SK-N-SH (cell line): ENCODE measurements at regions not wholly inside any gene's neighbourhood (a gene's known extent, or its start where the extent isn't known, plus 50 kb on each side); places are given as distances from the start of the nearest gene placed in this dataset.

Experiments used
- CTCF ChIA-PET: fragments of 300-600, 350-600 bp; formaldehyde crosslinking; extraction: SDS; loops from one replicate; lab custom pipeline; 2021; lab: Yijun Ruan, JAX
- POLR2A ChIA-PET: fragments of 350-600 bp; sonication (Branson Sonifier 250); formaldehyde crosslinking; extraction: SDS; loops from one replicate; lab custom pipeline; 2020; ENCODE audit warnings: antibody characterized with exemption, inconsistent platforms; lab: Yijun Ruan, JAX
- DNase-seq: peaks from one replicate; pipeline ENCODE4 v3.0.0; 2012
- H2AFZ ChIP-seq: fragments of 200-600 bp; sonication (generic); 2 replicates; pipeline ENCODE4 v1.8.1; 2016; ENCODE audit warnings: antibody characterized with exemption, mild to moderate bottlenecking, low read depth
- H3F3A ChIP-seq: fragments of 200-600 bp; sonication (generic); replicated peaks from 2 replicates; pipeline ENCODE3; 2016; ENCODE audit warnings: antibody characterized with exemption, mild to moderate bottlenecking; ENCODE audit not compliant: insufficient read depth
- H3K27ac ChIP-seq, 2 experiments: fragments of 200-500 bp in 1 of 2; fragments of 200-600 bp in 1 of 2; sonication (Bioruptor generic) in 1 of 2; sonication (generic), shearing (Covaris generic) in 1 of 2; 2 replicates each; pipeline versions ENCODE4 v1.5.1 to v1.6.1; 2014 to 2016; ENCODE audit warnings: low read depth in 2 of 2, inconsistent platforms in 1 of 2, low read length in 1 of 2, mild to moderate bottlenecking in 1 of 2, mixed read lengths in 1 of 2
- H3K27me3 ChIP-seq: fragments of 200-600 bp; sonication (generic), shearing (Covaris generic); 2 replicates; pipeline ENCODE4 v1.6.1; 2016; ENCODE audit warnings: mixed run types; ENCODE audit not compliant: insufficient read depth
- H3K36me3 ChIP-seq, 2 experiments: fragments of 200-500 bp in 1 of 2; fragments of 200-600 bp in 1 of 2; sonication (Bioruptor generic) in 1 of 2; sonication (generic) in 1 of 2; replicated peaks in 1 of 2; 2 replicates each; pipeline versions ENCODE3 to v1.5.1; 2014 to 2016; ENCODE audit warnings: low read length in 1 of 2, mild to moderate bottlenecking in 1 of 2; ENCODE audit not compliant: insufficient read depth in 2 of 2, control insufficient read depth in 1 of 2
- H3K4me1 ChIP-seq, 2 experiments: fragments of 200-500 bp in 1 of 2; fragments of 200-600 bp in 1 of 2; sonication (Bioruptor generic) in 1 of 2; sonication (generic), shearing (Covaris generic) in 1 of 2; 2 replicates each; pipeline versions ENCODE4 v1.5.1 to v1.6.1; 2014 to 2016; ENCODE audit warnings: low read depth in 1 of 2, low read length in 1 of 2, mixed run types in 1 of 2; ENCODE audit not compliant: insufficient read depth in 2 of 2, control insufficient read depth in 1 of 2
- H3K4me2 ChIP-seq: fragments of 200-600 bp; sonication (generic), shearing (Covaris generic); 2 replicates; pipeline ENCODE4 v1.6.1; 2017; ENCODE audit warnings: mixed run types
- H3K4me3 ChIP-seq, 2 experiments: fragments of 200-500 bp in 1 of 2; fragments of 200-600 bp in 1 of 2; sonication (Bioruptor generic) in 1 of 2; sonication (generic), shearing (Covaris generic) in 1 of 2; 2 replicates each; pipeline versions ENCODE4 v1.5.1 to v1.8.1; 2014 to 2016; ENCODE audit warnings: low read depth in 2 of 2, inconsistent platforms in 1 of 2, low read length in 1 of 2, mild to moderate bottlenecking in 1 of 2, mixed read lengths in 1 of 2, moderate library complexity in 1 of 2
- H3K79me2 ChIP-seq: fragments of 200-600 bp; sonication (generic); 2 replicates; pipeline ENCODE4 v1.8.1; 2017; ENCODE audit warnings: mild to moderate bottlenecking; ENCODE audit not compliant: insufficient read depth
- H3K9ac ChIP-seq: fragments of 200-600 bp; sonication (generic); 2 replicates; pipeline ENCODE4 v1.6.1; 2017; ENCODE audit warnings: mixed run types
- H3K9me2 ChIP-seq: fragments of 200-600 bp; sonication (generic); 2 replicates; pipeline ENCODE4 v1.6.1; 2017; ENCODE audit warnings: mixed run types
- H3K9me3 ChIP-seq: fragments of 200-600 bp; sonication (generic); 2 replicates; pipeline ENCODE4 v1.6.1; 2017; ENCODE audit warnings: mixed run types, mild to moderate bottlenecking, moderate library complexity
- H4K20me1 ChIP-seq: fragments of 200-600 bp; sonication (generic); 2 replicates; pipeline ENCODE4 v1.6.1; 2017; ENCODE audit warnings: mild to moderate bottlenecking, mixed run types; ENCODE audit not compliant: insufficient read depth
- CHD2 ChIP-seq: fragments of 150-350 bp; IDR thresholded peaks from 2 replicates; pipeline ENCODE4 v1.6.1; 2018; ENCODE audit warnings: low read length; ENCODE audit not compliant: partially characterized antibody
- ELF1 ChIP-seq: IDR thresholded peaks from 2 replicates; pipeline ENCODE4 v1.4.0; 2012
- EZH2phosphoT487 ChIP-seq: fragments of 200-600 bp; sonication (generic); IDR thresholded peaks from 2 replicates; pipeline ENCODE4 v1.6.1; 2017; ENCODE audit warnings: low read depth, mixed run types, mild to moderate bottlenecking, antibody characterized with exemption, moderate library complexity, borderline replicate concordance
- FOSL2 ChIP-seq: IDR thresholded peaks from 2 replicates; pipeline ENCODE4 v1.4.0; 2012; ENCODE audit warnings: low read depth, mild to moderate bottlenecking, moderate library complexity, borderline replicate concordance
- FOXJ3 ChIP-seq: sonication (generic); formaldehyde crosslinking; IDR thresholded peaks from 2 replicates; pipeline ENCODE4 v1.5.1; 2020; ENCODE audit warnings: mild to moderate bottlenecking, missing genetic modification reagents
- FOXM1 ChIP-seq: IDR thresholded peaks from 2 replicates; pipeline ENCODE4 v1.4.0; 2012; ENCODE audit warnings: low read depth, mild to moderate bottlenecking
- GABPA ChIP-seq: IDR thresholded peaks from 2 replicates; pipeline ENCODE4 v1.4.0; 2012; ENCODE audit warnings: low read depth, mild to moderate bottlenecking
- IRF3 ChIP-seq: fragments of 150-350 bp; IDR thresholded peaks from 2 replicates; pipeline ENCODE4 v1.6.1; 2016; ENCODE audit warnings: mild to moderate bottlenecking, low read depth, low read length
- MAX ChIP-seq: IDR thresholded peaks from 2 replicates; pipeline ENCODE4 v1.4.0; 2012; ENCODE audit warnings: low read depth
- NFIC ChIP-seq: IDR thresholded peaks from 2 replicates; pipeline ENCODE4 v1.4.0; 2012; ENCODE audit warnings: borderline replicate concordance
- NRF1 ChIP-seq: IDR thresholded peaks from 2 replicates; pipeline ENCODE4 v1.6.1; 2012; ENCODE audit warnings: low read depth, mild to moderate bottlenecking, low read length
- POLR2AphosphoS5 ChIP-seq: IDR thresholded peaks from 2 replicates; pipeline ENCODE4 v1.6.1; 2012; ENCODE audit warnings: low read depth, low read length
- RCOR1 ChIP-seq: fragments of 150-350 bp; IDR thresholded peaks from 2 replicates; pipeline ENCODE4 v1.6.1; 2017; ENCODE audit warnings: antibody characterized with exemption, low read length
- RXRA ChIP-seq: IDR thresholded peaks from 2 replicates; pipeline ENCODE4 v1.4.0; 2012; ENCODE audit warnings: low read depth, mild to moderate bottlenecking, borderline replicate concordance
- SMC3 ChIP-seq: IDR thresholded peaks from 2 replicates; pipeline ENCODE4 v1.6.1; 2012; ENCODE audit warnings: low read depth, low read length, improper control_type of control experiment
- TAF1 ChIP-seq: IDR thresholded peaks from 2 replicates; pipeline ENCODE4 v1.6.1; 2012; ENCODE audit warnings: low read depth, mild to moderate bottlenecking, low read length, moderate library complexity, borderline replicate concordance
- TEAD4 ChIP-seq: IDR thresholded peaks from 2 replicates; pipeline ENCODE4 v1.4.0; 2012; ENCODE audit warnings: mild to moderate bottlenecking, borderline replicate concordance; ENCODE audit not compliant: insufficient read depth
- USF2 ChIP-seq: fragments of 150-350 bp; IDR thresholded peaks from 2 replicates; pipeline ENCODE4 v1.6.1; 2017; ENCODE audit warnings: antibody characterized with exemption, low read length, low read depth, borderline replicate concordance
- YY1 ChIP-seq: IDR thresholded peaks from 2 replicates; pipeline ENCODE4 v1.4.0; 2012; ENCODE audit warnings: low read depth, mild to moderate bottlenecking
- ZBTB33 ChIP-seq: IDR thresholded peaks from 2 replicates; pipeline ENCODE4 v1.4.0; 2012; ENCODE audit warnings: low read depth, borderline replicate concordance
- WGBS: methylation state at CpG from one replicate; pipeline ENCODE4 v1.1.6; 2017; ENCODE audit warnings: low lambda C conversion rate; 5-methylcytosine and 5-hydroxymethylcytosine counted together

GRCh38 chr3:15933439-15934139 is 135.8 kb upstream of the ANKRD28 start:
- H3K27ac ChIP-seq: no peak overlapping the region
- no peaks in the 10 kb centered on the region for H3K9me2 ChIP-seq
- no peaks in the 10 kb centered on the region for H4K20me1 ChIP-seq
- no peaks in the 10 kb centered on the region for H3K27me3 ChIP-seq
- TF ChIP-seq ZBTB33: no peak
- TF ChIP-seq MAX: no peak
- no peak for TF ChIP-seq TAF1
- TF ChIP-seq FOSL2: no peak
- TF ChIP-seq RXRA: no peak
- TF ChIP-seq ELF1: no peak
- no peak for TF ChIP-seq FOXJ3 (CRISPR knock-in tag)
- TF ChIP-seq SMC3: no peak
- TF ChIP-seq IRF3: no peak
- no peak for TF ChIP-seq CHD2
- TF ChIP-seq YY1: no peak
- TF ChIP-seq GABPA: no peak
- no peaks in the 10 kb centered on the region for H3K36me3 ChIP-seq
- ChIA-PET POLR2A (no interaction called here), CTCF (interaction anchor here (1.2 kb wide), 1 partner anchor 244 kb away, joined by 3 read pairs; no protein-coding TSS in a partner anchor)
- no peaks in the 10 kb centered on the region for H3K79me2 ChIP-seq
- H3K9ac ChIP-seq: no peak overlapping the region
- no peak overlapping the region for H3K4me3 ChIP-seq
- no peaks in the 10 kb centered on the region for H3K9me3 ChIP-seq
- no peaks in the 10 kb centered on the region for H3F3A ChIP-seq
- WGBS: 81% methylated on average over 4 of the region's 4 CpGs
- no peak overlapping the region for H2AFZ ChIP-seq
- H3K4me1 ChIP-seq: no peaks in the 10 kb centered on the region
- H3K4me2 ChIP-seq: no peak overlapping the region
- DNase-seq: no peak

- Histone ChIP-seq H4K20me1 (no peaks in the 10 kb centered on the region), H3F3A (no peaks in the 10 kb centered on the region), H3K79me2 (no peaks in the 10 kb centered on the region), H2AFZ (no peak overlapping the region), H3K4me1 (no peaks in the 10 kb centered on the region), H3K4me2 (no peak overlapping the region), H3K27me3 (no peaks in the 10 kb centered on the region), H3K4me3 (no peak overlapping the region), H3K9ac (no peak overlapping the region), H3K27ac (no peak overlapping the region), H3K36me3 (no peaks in the 10 kb centered on the region), H3K9me2 (no peaks in the 10 kb centered on the region), H3K9me3 (no peaks in the 10 kb centered on the region)
- no peak for DNase-seq
- CTCF ChIA-PET: interaction anchor here (1.2 kb wide), 1 partner anchor 243 kb away, joined by 3 read pairs; no protein-coding TSS in a partner anchor
- WGBS: 88% methylated on average over 6 of the region's 6 CpGs
- POLR2A ChIA-PET: no interaction called here
- TF ChIP-seq NFIC (no peak), POLR2AphosphoS5 (no peak), RXRA (no peak), FOXJ3 (CRISPR knock-in tag) (no peak), RCOR1 (no peak), SMC3 (no peak), IRF3 (no peak), USF2 (no peak), EZH2phosphoT487 (no peak), NRF1 (no peak), TEAD4 (no peak), YY1 (no peak), FOXM1 (no peak), MAX (no peak)
These were observed 136.8 kb upstream of the ANKRD28 start for GRCh38 chr3:15934389-15935195.
